Upper lobe of left lung (tissue), 4 donors: ENCODE measurements at regions not wholly inside any gene's neighbourhood (a gene's known extent, or its start where the extent isn't known, plus 50 kb on each side); places are given as distances from the start of the nearest gene placed in this dataset.

Experiments used
- EP300 ChIP-seq, 4 donors: sonication (generic); formaldehyde crosslinking; IDR thresholded peaks; one replicate each; pipeline ENCODE4 v1.5.1; 2017; ENCODE audit warnings: antibody characterized with exemption in 4 of 4, control low read depth in 2 of 4
- POLR2A ChIP-seq, 4 donors: fragments of 450-650 bp; IDR thresholded peaks; one replicate each; pipeline ENCODE4 v1.5.1; 2016 to 2017; ENCODE audit warnings: antibody characterized with exemption in 4 of 4, mild to moderate bottlenecking in 2 of 4
- POLR2AphosphoS5 ChIP-seq, 2 donors: sonication (generic); formaldehyde crosslinking; IDR thresholded peaks; one replicate each; pipeline ENCODE4 v1.5.1; 2017; ENCODE audit warnings: antibody characterized with exemption in 2 of 2
- TF ChIP-seq, protein P1 (sequence below), 6 experiments: fragments of 450-650 bp in 4 of 6; fragments of 200-600 bp in 2 of 6; sonication (generic) in 2 of 6; IDR thresholded peaks; one replicate each; pipeline ENCODE4 v1.5.1; 2016 to 2019; ENCODE audit warnings: antibody characterized with exemption in 6 of 6

DNA sequence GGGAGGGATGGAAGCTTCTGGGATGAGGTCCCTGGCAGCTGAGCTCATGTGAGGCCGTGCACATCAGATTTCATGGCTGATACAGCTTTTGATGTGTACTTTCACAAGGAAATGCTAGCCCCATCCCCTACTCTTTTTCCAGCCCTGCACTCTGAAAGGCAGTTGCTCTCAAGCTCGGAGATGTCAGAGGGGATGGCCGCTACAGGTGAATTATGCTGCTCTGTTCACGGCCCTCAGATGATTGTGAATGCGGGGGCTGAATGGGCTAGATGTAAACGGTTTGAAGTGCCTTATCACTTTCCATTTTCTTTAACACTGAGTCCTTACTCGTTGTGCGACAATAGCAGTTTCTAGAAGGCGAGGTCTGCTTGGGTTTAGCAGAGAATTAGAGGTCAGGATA, 88.0 kb upstream of the RASGRF1 start:
- TF ChIP-seq, protein P1, sequence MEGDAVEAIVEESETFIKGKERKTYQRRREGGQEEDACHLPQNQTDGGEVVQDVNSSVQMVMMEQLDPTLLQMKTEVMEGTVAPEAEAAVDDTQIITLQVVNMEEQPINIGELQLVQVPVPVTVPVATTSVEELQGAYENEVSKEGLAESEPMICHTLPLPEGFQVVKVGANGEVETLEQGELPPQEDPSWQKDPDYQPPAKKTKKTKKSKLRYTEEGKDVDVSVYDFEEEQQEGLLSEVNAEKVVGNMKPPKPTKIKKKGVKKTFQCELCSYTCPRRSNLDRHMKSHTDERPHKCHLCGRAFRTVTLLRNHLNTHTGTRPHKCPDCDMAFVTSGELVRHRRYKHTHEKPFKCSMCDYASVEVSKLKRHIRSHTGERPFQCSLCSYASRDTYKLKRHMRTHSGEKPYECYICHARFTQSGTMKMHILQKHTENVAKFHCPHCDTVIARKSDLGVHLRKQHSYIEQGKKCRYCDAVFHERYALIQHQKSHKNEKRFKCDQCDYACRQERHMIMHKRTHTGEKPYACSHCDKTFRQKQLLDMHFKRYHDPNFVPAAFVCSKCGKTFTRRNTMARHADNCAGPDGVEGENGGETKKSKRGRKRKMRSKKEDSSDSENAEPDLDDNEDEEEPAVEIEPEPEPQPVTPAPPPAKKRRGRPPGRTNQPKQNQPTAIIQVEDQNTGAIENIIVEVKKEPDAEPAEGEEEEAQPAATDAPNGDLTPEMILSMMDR (IDR thresholded peaks at IDR 0.05): no peak
- TF ChIP-seq POLR2A (IDR thresholded peaks at IDR 0.05): no peak
- TF ChIP-seq EP300 (IDR thresholded peaks at IDR 0.05): no peak
- no peak for TF ChIP-seq POLR2AphosphoS5 (IDR thresholded peaks at IDR 0.05)
